HCT116 (cell line): ENCODE measurements at regions not wholly inside any gene's neighbourhood (a gene's known extent, or its start where the extent isn't known, plus 50 kb on each side); places are given as distances from the start of the nearest gene placed in this dataset.
"Not testable (repeated sequence)": the region's sequence is repeated elsewhere in the genome, so short reads cannot be mapped to it uniquely, and the experiment has no call there.

ENCODE experiments used
- ATAC-seq: fragments of 200-7000 bp; cut with Tn5 transposase; 2 replicates; pipeline ENCODE4 v1.9.1; 2020; ENCODE audit warnings: mild to moderate bottlenecking, moderate library complexity
- BruUV-seq: library from RNA; stranded (reverse); fragments of 400-500 nt; replicated peaks from 2 replicates; lab custom pipeline; 2021; lab: Mats Ljungman, UMichigan
- CTCF ChIA-PET: fragments of 300-600 bp; sonication (Branson Sonifier 250); formaldehyde crosslinking; loops from one replicate; lab custom pipeline; 2021; ENCODE audit warnings: antibody characterized with exemption; lab: Charles Lee
- POLR2A ChIA-PET: fragments of 300-600, 350-600 bp; sonication (Branson Sonifier 250); formaldehyde crosslinking; loops from one replicate; lab custom pipeline; 2021; ENCODE audit warnings: antibody characterized with exemption; lab: Charles Lee
- RAD21 ChIA-PET, 2 experiments: fragments of 300-600 bp; sonication (Branson Sonifier 250); formaldehyde crosslinking; loops; one replicate each; lab custom pipeline; 2023; ENCODE audit warnings: low total read pairs in 2 of 2; ENCODE audit not compliant: uncharacterized antibody in 2 of 2, unreplicated experiment in 2 of 2, low non-redundant PET in 1 of 2; lab: Charles Lee
- DNase-seq: peaks from one replicate; pipeline ENCODE4 v3.0.0-alpha.2; 2010; ENCODE audit warnings: low read depth, low spot score
- H2AFZ ChIP-seq: fragments of 200-600 bp; shearing (Covaris generic), sonication (generic); 2 replicates; pipeline ENCODE4 v1.6.1; 2017; ENCODE audit warnings: low read depth, mixed run types, mixed read lengths, antibody characterized with exemption, low read length; ENCODE audit not compliant: poor library complexity, severe bottlenecking
- H3K27ac ChIP-seq: 2 replicates; pipeline ENCODE4 v1.5.1; 2012; ENCODE audit warnings: low read depth, low read length
- H3K27me3 ChIP-seq: fragments of 200-600 bp; sonication (generic); 2 replicates; pipeline ENCODE4 v1.6.1; 2016; ENCODE audit warnings: mixed run types, low read length, mixed read lengths; ENCODE audit not compliant: insufficient read depth
- H3K36me3 ChIP-seq, 2 experiments: fragments of 200-500 bp in 1 of 2; fragments of 200-600 bp in 1 of 2; sonication (Bioruptor generic) in 1 of 2; sonication (generic) in 1 of 2; 2 replicates each; pipeline versions ENCODE4 v1.5.1 to v1.6.1; 2014 to 2016; ENCODE audit warnings: low read length in 2 of 2, inconsistent platforms in 1 of 2, mixed read lengths in 1 of 2, mixed run types in 1 of 2; ENCODE audit not compliant: insufficient read depth in 2 of 2, control insufficient read depth in 1 of 2
- H3K4me1 ChIP-seq, 2 experiments: fragments of 200-600 bp in 1 of 2; sonication (generic) in 1 of 2; 2 replicates each; pipeline versions ENCODE4 v1.5.1 to v1.6.1; 2012 to 2017; ENCODE audit warnings: low read length in 2 of 2, inconsistent platforms in 1 of 2, mild to moderate bottlenecking in 1 of 2, mixed read lengths in 1 of 2, mixed run types in 1 of 2, moderate library complexity in 1 of 2; ENCODE audit not compliant: insufficient read depth in 2 of 2, control insufficient read depth in 1 of 2
- H3K4me2 ChIP-seq: fragments of 200-600 bp; sonication (generic); 2 replicates; pipeline ENCODE4 v1.6.1; 2017; ENCODE audit warnings: mixed run types, low read length, mixed read lengths
- H3K4me3 ChIP-seq, 2 experiments: fragments of 200-600 bp in 1 of 2; sonication (generic) in 1 of 2; replicated peaks in 1 of 2; 2 replicates each; pipeline ENCODE4 v1.5.1; 2011 to 2016; ENCODE audit warnings: low read length in 2 of 2, control low read depth in 1 of 2, low read depth in 1 of 2, mild to moderate bottlenecking in 1 of 2, mixed read lengths in 1 of 2, mixed run types in 1 of 2
- H3K79me2 ChIP-seq: fragments of 200-600 bp; sonication (generic); 2 replicates; pipeline ENCODE4 v1.6.1; 2017; ENCODE audit warnings: mild to moderate bottlenecking, mixed run types, low read length, moderate library complexity, mixed read lengths; ENCODE audit not compliant: insufficient read depth
- H3K9ac ChIP-seq: fragments of 200-600 bp; sonication (generic); 2 replicates; pipeline ENCODE4 v1.6.1; 2016; ENCODE audit warnings: low read length, mixed read lengths
- H3K9me2 ChIP-seq: fragments of 200-600 bp; sonication (generic), shearing (Covaris generic); 2 replicates; pipeline ENCODE4 v1.6.1; 2017; ENCODE audit warnings: mixed run types, mild to moderate bottlenecking, moderate library complexity; ENCODE audit not compliant: insufficient read depth
- H3K9me3 ChIP-seq, 2 experiments: fragments of 200-500 bp in 1 of 2; fragments of 200-600 bp in 1 of 2; sonication (Bioruptor generic) in 1 of 2; sonication (generic) in 1 of 2; 2 replicates each; pipeline ENCODE4 v1.6.1; 2014 to 2017; ENCODE audit warnings: low read length in 2 of 2, mixed read lengths in 2 of 2, inconsistent platforms in 1 of 2, low read depth in 1 of 2, mild to moderate bottlenecking in 1 of 2, mixed run types in 1 of 2, moderate library complexity in 1 of 2; ENCODE audit not compliant: control insufficient read depth in 1 of 2, insufficient read depth in 1 of 2
- H4K20me1 ChIP-seq: fragments of 200-600 bp; sonication (generic), shearing (Covaris generic); 2 replicates; pipeline ENCODE4 v1.6.1; 2017; ENCODE audit warnings: mixed run types, mild to moderate bottlenecking, moderate library complexity; ENCODE audit not compliant: insufficient read depth
- ELF1 ChIP-seq: IDR thresholded peaks from 2 replicates; pipeline ENCODE4 v1.6.1; 2012; ENCODE audit warnings: low read depth, borderline replicate concordance
- EZH2 ChIP-seq: fragments of 200-600 bp; sonication (generic); IDR thresholded peaks from 2 replicates; pipeline ENCODE4 v1.6.1; 2017; ENCODE audit warnings: antibody characterized with exemption, mixed run types
- EZH2phosphoT487 ChIP-seq: fragments of 200-600 bp; IDR thresholded peaks from 2 replicates; pipeline ENCODE4 v1.6.1; 2018; ENCODE audit warnings: antibody characterized with exemption, borderline replicate concordance
- JUND ChIP-seq: IDR thresholded peaks from 2 replicates; pipeline ENCODE4 v1.6.1; 2012
- POLR2AphosphoS5 ChIP-seq: IDR thresholded peaks from 2 replicates; pipeline ENCODE4 v1.6.1; 2011; ENCODE audit warnings: mild to moderate bottlenecking, low read depth, low read length, moderate library complexity
- SP1 ChIP-seq: IDR thresholded peaks from 2 replicates; pipeline ENCODE4 v1.6.1; 2012; ENCODE audit warnings: low read depth
- TCF7L2 ChIP-seq: IDR thresholded peaks from 2 replicates; pipeline ENCODE4 v1.7.0; 2011; ENCODE audit warnings: borderline replicate concordance, inconsistent platforms; ENCODE audit not compliant: insufficient read depth, insufficient read length; ENCODE audit errors: extremely low read depth
- YY1 ChIP-seq: IDR thresholded peaks from 2 replicates; pipeline ENCODE4 v1.6.1; 2011; ENCODE audit warnings: low read length, low read depth, moderate library complexity, mild to moderate bottlenecking; ENCODE audit not compliant: insufficient replicate concordance; ENCODE audit errors: extremely low read depth
- ZFX ChIP-seq: fragments of 450-650 bp; IDR thresholded peaks from 2 replicates; pipeline ENCODE4 v1.6.1; 2017
- intact Hi-C: fragments of 100-400 bp; cut with micrococcal nuclease; formaldehyde crosslinking; loops from 2 replicates; pipeline ENCODE4 v1.10.0; 2022
- TF ChIP-seq, protein P1 (sequence below): IDR thresholded peaks from 2 replicates; pipeline ENCODE4 v1.6.1; 2012
- TF ChIP-seq, protein P2 (sequence below), 3 experiments: fragments of 200-600 bp in 1 of 3; sonication (generic) in 1 of 3; IDR thresholded peaks in 2 of 3; conservative IDR thresholded peaks in 1 of 3; 2 replicates each; pipeline ENCODE4 v1.5.1; 2012 to 2017; ENCODE audit warnings: low read depth in 2 of 3, low read length in 2 of 3, antibody characterized with exemption in 1 of 3, borderline replicate concordance in 1 of 3, control low read depth in 1 of 3, mild to moderate bottlenecking in 1 of 3, mixed read lengths in 1 of 3, mixed run types in 1 of 3, moderate library complexity in 1 of 3; ENCODE audit not compliant: insufficient read depth in 1 of 3

DNA sequence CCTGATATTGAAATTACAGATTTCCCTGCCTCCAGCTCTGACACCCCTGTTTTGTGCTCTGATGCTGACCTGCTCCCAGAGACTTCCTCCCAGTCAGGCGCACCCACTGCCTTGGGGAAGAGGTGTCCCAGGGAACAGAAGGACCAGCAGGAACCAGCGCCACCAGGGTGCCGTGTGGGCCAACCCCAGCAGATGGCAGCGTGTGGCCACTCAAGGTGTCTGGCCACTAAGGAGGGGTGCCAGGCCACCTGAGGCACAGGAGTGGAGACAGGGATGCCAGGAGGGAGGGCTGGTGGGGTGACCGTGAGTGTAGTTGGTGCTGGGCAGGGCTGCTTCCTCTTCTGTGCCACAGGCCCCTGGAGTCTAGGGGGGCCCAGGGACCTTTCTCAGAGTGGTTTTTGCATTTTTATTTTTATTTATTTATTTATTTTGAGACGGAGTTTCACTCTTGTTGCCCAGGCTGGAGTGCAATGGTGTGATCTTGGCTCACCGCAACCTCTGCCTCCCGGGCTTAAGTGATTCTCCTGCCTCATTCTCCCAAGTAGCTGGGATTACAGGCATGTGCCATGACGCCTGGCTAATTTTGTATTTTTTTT lies 56.0 kb downstream of the TEX44 start:
- BruUV-seq: no TSS peak
- CTCF ChIA-PET: interaction anchor here (0.6 to 2.5 kb wide), 6 partner anchors 12 to 65 kb away, joined by 3 to 7 read pairs (median 4); no protein-coding TSS in a partner anchor
- no peaks in the 10 kb centered on the region for H4K20me1 ChIP-seq
- RAD21 ChIA-PET: interaction anchor here (0.7 to 0.9 kb wide), 2 partner anchors 23 to 26 kb away, joined by 3 read pairs; no protein-coding TSS in a partner anchor
- H3K36me3 ChIP-seq: no peaks in the 10 kb centered on the region
- peak overlapping the region; percentile 36; the same call in 1 of the 2 replicates for H3K9ac ChIP-seq
- peak; percentile 78 for DNase-seq
- no peak overlapping the region for H3K27ac ChIP-seq
- H3K9me3 ChIP-seq: no peaks in the 10 kb centered on the region
- ATAC-seq: peak; percentile 98
- H2AFZ ChIP-seq: no peak overlapping the region
- H3K9me2 ChIP-seq: no peaks in the 10 kb centered on the region
- H3K4me1 ChIP-seq: peaks cover 26 to 54% of the 10 kb centered on the region in 2 experiments
- TF ChIP-seq, protein P1, sequence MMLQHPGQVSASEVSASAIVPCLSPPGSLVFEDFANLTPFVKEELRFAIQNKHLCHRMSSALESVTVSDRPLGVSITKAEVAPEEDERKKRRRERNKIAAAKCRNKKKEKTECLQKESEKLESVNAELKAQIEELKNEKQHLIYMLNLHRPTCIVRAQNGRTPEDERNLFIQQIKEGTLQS: no peak
- no peak for TF ChIP-seq EZH2
- TF ChIP-seq ZFX: no peak
- no peak for TF ChIP-seq JUND
- TF ChIP-seq YY1: peak; percentile 66
- peak; percentile 46; the same call in 1 of the 2 replicates for TF ChIP-seq POLR2AphosphoS5
- no peak for TF ChIP-seq TCF7L2
- TF ChIP-seq, protein P2, sequence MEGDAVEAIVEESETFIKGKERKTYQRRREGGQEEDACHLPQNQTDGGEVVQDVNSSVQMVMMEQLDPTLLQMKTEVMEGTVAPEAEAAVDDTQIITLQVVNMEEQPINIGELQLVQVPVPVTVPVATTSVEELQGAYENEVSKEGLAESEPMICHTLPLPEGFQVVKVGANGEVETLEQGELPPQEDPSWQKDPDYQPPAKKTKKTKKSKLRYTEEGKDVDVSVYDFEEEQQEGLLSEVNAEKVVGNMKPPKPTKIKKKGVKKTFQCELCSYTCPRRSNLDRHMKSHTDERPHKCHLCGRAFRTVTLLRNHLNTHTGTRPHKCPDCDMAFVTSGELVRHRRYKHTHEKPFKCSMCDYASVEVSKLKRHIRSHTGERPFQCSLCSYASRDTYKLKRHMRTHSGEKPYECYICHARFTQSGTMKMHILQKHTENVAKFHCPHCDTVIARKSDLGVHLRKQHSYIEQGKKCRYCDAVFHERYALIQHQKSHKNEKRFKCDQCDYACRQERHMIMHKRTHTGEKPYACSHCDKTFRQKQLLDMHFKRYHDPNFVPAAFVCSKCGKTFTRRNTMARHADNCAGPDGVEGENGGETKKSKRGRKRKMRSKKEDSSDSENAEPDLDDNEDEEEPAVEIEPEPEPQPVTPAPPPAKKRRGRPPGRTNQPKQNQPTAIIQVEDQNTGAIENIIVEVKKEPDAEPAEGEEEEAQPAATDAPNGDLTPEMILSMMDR (IDR thresholded peaks at IDR 0.05 in 2 of 3, conservative IDR thresholded peaks at IDR 0.05 in 1 of 3; ENCODE audit: borderline replicate concordance in 1 of 3, insufficient read depth in 1 of 3, low read depth in 2 of 3, low read length in 2 of 3): peak in 2 of 3 experiments; percentile 89; a peak in 4 of 6 replicates
- no peak for TF ChIP-seq SP1
- TF ChIP-seq ELF1: no peak
- no peak for TF ChIP-seq EZH2phosphoT487
- peak overlapping the region; percentile 43 for H3K4me2 ChIP-seq
- H3K27me3 ChIP-seq: no peaks in the 10 kb centered on the region
- no peaks in the 10 kb centered on the region for H3K79me2 ChIP-seq
- POLR2A ChIA-PET: interaction anchor here (0.7 to 1.4 kb wide), 3 partner anchors 18 to 37 kb away, joined by 3 to 5 read pairs (median 3); no protein-coding TSS in a partner anchor
- no peak overlapping the region for H3K4me3 ChIP-seq
- intact Hi-C loops: loop anchor here (1.0 kb wide), 2 partner anchors 23 to 66 kb away; no protein-coding TSS in a partner anchor

DNA sequence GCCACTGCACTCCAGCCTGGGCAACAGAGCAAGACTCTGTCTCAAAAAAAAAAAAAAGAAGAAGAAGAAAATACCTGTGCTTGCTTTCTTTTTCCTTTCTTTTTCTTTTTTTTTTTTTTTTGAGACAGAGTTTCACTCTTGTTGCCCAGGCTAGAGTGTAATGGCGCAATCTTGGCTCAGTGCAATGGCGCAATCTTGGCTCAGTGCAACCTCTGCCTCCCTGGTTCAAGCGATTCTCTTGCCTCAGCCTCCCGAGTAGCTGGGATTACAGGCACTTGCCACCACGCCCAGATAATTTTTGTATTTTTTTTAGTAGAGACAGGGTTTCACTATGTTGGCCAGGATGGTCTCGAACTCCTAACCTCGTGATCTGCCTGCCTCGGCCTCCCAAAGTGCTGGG lies 56.8 kb upstream of the PTMA start:
- not testable (repeated sequence) for ATAC-seq

More for the DNA sequence above, 56.8 kb upstream of the PTMA start:
- H4K20me1 ChIP-seq, RAD21 ChIA-PET, POLR2A ChIA-PET, DNase-seq, H3K27me3 ChIP-seq, H2AFZ ChIP-seq, H3K9ac ChIP-seq, intact Hi-C loops, H3K79me2 ChIP-seq, BruUV-seq, H3K9me3 ChIP-seq, H3K4me3 ChIP-seq, H3K4me2 ChIP-seq, H3K9me2 ChIP-seq, H3K27ac ChIP-seq, H3K36me3 ChIP-seq: not testable (repeated sequence)
- CTCF ChIA-PET: interaction anchor here (0.7 to 1.9 kb wide), 3 partner anchors 55 to 83 kb away, joined by 3 to 7 read pairs (median 3); no protein-coding TSS in a partner anchor
- peaks cover 12 to 34% of the 10 kb centered on the region in 2 experiments for H3K4me1 ChIP-seq
